Stimulated activated CD4-positive, alpha-beta T cell treated with anti-CD3 and anti-CD28 coated beads, Interleukin-1b, Interleukin-23, amount 100 ng/mL, for 4 hours (primary cell): ENCODE measurements at regions not wholly inside any gene's neighbourhood (a gene's known extent, or its start where the extent isn't known, plus 50 kb on each side); places are given as distances from the start of the nearest gene placed in this dataset.
"Not testable (repeated sequence)": the region's sequence is repeated elsewhere in the genome, so short reads cannot be mapped to it uniquely, and the experiment has no call there.

Source experiments
- DNase-seq, 2 donors: peaks; one replicate each; pipeline ENCODE4 v3.0.0-alpha.2; 2020; ENCODE audit warnings: low read depth in 2 of 2

DNA sequence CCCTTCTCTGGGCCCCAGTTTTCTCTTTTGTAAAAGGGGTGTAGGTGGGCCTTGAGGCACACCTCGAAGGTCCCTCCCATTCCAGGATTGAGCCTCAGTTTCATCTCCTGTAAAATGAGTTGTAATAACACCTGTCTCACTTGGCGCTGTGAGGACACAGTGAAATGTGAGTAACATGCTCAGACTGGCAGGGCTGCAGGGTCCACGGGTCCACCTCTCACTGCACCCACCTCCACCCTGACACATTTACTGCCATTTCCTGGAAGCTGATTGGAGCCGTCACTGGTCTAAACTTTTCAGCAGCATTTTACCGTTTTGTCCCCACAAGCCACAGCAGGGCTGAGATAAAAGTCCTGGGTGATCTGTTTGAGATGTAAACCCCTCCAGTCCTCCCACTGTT is 398.0 kb downstream of the PTPRU start:
- DNase-seq, result no peak

DNA sequence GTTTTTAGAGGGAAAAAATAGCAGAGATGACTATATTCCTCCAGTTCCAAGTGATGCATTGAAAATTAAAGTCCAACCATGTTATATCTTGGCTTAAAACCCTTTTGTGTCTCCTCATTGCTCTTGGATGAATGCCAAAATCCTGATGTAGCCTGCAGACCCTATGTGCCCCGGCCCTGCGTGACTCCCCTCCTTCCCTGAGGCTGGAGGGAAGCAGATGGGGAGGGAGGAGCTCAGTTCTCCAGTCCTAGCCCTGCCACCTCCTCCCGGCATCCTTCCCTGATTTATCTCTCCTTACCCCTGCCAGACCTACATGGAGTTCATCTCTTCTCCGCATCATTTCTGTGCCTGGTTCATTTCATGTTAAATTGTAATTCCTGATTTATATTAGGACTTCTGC is 397.4 kb downstream of the PTPRU start:
- no peak for DNase-seq

DNA sequence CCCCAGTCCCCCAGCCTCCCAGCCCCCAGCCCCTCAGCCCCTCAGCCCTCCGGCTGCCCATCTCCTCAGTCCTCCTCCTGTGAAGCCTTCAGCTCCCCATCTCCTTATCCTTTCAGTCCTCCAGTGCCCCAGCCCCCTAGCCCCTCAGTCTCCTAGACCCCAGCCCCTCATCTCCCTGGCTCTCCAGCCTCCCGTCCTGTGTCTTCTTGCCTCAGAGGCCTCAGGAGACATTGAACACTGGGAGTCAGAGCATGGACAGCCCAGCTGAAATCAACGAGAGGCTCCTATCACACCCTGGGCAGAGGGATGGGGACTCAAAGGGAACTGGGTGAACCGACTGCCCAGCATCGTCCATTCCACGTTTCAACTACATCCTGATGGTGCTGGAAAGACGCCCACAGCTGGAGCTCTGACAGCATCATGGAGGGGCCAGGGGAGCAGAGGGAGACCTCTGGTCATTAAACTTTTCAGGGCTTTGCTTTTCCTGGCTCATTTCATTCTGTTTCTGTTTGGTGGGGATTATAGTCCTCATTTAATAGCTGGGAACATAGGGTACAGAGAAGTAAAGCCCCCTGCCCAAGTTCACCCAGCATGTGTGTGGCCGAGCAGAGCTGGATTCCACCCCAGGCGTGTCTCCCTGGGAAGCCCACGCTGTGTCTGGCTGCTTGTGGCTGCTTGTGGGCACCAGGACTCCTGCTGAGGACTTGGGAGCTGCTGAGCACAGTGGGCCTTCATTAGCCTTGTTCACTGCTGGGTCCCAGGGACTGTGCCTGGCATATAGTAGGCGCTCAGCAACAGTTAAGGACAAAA is 396.7 kb downstream of the PTPRU start:
- DNase-seq, result no peak

DNA sequence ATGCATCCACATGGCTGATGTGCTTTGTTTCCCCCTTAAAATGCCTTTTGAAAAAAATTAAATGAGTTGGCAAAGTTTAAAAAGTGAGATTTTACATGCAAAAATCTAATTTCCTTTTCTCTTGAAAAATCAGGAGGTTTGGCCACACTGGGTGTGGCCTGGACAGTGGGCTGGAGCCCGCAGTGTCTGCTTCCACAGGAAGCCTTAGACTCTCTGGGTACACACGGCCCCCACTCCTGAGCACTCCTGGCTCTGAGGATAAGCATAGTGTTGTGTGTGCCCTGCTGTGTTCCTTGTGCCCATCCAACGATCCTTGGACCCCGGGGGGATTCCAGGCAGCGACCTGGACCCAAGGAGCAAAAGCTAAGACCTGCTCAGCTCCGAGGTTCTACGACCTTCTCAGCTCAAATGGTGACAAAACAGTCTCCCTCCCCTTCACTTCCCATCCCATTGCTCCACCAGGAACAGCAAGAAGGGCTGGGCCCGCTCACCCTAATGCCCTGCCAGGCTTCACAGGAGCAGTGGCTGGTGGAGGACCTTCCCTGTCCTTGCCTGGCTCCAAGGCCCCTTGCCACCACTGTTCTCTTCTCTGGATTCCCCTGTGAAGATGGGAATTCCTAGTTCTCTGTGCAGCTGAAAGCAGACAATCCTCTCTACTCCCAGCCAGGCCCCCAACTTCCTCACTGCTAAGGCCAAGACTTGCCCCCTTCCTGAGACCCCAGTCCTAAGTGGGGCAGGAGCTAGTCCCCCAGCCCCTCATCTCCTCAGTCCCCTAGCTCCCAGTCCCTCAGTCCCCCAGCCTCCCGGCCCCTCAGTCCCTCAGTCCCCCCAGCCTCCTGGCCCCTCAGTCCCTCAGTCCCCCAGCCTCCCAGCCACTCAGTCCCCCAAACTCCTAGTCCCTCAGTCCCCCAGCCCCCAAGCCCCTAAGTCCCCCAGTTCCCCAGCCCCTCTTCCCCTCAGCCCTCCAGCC is 395.8 kb downstream of the PTPRU start:
- DNase-seq, result no peak

DNA sequence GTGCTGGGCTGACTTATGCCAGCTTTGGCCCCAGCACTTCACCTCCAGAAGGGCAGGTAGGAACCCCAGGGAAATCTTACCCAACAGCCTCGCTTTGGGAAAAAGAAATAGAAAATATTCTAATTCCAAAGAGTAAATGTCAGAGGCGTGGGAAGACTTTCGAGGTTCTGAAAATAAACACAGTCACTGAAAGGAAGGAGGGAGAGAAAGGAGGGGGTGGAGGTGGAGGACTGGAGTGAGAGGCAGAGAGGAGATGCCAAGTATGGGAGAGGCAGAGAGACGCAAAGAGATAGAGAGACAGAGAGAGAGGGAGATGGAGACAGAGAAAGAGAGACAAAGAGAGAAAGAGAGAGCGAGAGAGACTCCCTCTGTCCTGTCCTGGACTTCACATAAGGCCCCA is 395.0 kb downstream of the PTPRU start:
- no peak for DNase-seq

DNA sequence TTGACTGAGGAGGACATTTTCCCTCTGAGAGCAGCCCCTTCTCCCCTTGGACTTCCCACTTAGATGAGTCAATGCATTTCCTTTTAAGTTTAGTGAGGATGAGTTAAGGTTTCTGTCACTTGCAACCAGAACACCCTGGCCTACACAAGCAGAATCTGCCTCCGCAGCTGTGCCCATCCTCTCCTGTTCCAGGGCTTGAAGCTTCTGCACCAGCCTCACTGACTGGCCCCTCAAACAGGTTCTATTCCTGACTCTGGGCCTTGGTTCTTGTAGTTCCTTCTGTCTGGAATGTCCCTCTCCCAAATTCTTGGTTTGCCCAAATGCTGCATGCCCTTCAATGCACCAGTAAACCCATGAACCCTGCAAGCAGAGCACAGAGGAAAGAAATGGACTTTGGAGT is 394.4 kb downstream of the PTPRU start:
- DNase-seq, result no peak

DNA sequence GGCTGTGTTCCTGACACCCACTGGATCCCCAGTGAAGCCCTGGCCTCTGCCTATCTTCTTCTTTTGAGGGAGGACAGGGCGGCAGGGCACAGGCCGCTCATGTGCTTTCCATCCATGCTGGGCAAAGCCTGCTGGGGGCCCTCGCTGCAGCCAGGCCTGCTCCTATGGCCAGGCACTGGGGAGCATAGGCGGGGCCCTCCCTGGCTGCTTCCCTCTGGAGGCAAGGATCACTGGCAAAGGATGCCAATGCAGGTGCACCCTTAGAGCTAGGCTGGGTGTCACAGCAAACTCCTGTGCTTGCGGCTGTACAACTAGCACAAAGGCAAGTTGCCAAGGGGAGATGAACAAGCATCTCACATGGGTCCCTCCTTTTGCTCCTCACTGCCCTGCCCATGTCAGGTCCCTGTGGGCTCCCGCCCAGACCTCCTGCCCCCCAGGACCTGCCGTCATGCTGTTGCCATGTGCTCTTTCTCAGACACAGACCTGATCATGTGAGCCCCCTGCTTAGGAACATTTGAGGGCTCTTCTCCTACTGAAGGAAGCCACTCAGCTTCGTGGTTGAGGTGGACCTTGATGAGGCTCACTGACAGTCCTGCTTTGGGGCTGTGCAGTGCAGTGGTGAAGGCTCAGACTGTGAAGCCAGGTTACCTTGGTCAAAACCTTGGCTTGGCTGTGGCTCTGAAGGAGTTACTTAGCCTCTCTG is 393.6 kb downstream of the PTPRU start:
- DNase-seq, result no peak

DNA sequence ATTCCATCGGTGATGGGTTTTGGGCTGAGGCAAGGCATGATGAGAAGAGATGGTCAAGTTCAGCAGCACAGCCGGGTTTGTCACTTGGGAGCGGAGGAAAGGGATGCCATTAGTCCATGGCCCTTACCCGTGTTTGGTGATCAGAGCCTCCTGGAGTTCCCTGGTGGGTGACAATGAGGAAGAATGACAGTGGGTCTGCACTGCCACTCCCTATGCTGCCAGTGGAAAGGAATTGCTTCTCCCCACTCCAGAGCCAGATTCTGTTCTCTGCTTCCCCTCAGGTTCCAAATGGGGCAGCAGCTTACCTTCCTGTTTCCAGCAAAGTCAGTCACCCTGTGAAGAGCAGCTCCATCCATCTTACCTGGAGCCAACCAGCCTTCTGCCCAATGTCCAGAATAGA is 393.1 kb downstream of the PTPRU start:
- DNase-seq, result no peak

DNA sequence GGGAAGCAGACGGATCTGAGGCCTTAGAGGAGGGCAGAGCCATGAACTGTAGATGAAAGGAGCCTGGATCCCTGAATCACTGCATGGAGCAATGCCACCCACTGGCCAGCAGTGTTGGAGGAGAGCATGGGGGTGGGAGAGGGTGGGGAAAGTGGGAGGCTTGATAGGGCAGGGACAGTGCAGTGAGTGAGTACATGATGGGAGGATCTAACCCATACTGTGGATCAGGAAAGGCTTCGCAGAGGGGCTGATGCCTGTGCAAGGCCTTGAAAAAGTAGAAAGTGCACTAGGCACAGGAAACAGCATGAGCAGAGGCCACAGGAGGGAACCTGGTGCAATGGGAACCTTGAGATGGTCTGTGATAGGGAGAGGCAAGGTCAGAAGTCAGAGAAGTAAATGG is 391.9 kb downstream of the PTPRU start:
- no peak for DNase-seq

DNA sequence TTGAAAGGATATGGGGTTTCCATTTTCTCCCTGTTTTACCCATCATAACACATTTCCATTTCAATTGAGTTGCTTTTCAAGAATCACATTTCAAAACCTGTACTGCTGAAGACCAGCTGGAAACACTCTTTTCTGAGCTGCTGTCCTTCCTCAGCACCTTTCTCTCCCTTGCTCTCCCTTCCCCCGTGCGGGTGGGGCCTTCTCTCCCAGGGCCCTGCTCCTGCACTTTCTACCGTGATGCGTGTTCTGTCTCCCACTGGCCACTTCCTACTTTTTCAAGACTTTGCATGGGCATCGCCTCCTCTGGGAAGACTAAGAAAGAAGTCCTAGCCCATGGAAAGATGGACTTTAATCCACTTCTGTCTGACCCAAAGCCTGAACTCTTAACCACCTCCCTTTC is 390.4 kb downstream of the PTPRU start:
- no peak for DNase-seq

DNA sequence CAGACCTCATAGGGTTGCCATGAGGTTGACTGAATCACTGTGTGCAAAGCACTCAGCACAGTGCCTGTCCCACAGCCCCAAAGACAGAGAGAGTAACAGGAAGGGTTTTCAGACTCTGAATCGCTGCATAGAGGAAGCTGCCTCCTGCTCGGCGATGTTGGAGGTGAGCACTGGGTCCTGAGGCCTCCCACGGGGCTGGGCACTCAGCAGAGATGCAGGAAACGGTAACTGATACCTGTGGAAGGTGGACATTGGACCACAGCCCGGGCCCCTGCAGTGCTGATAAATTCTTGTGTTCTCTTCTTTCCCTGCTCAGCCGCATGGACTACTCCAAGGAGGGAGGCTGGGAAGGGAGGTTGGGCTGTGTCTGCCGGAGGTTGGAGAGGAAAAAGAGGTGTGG is 389.7 kb downstream of the PTPRU start:
- DNase-seq, result no peak

DNA sequence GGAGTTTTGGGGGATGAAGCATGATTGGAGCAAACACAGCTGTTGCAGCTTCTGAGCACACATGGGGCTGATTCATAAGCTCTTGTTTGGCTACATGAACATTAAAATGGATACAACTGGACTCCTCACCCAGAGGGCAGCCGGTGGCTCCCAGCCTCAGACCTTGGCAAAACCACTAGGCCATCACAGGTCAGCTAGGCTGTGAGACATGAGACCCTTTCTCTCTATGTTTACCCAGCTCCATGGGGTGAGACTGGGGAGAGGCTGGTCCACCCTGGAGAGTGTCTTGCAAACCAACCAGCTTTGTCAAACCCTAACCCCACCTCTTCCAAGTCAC is 388.7 kb downstream of the PTPRU start:
- DNase-seq, result no peak

DNA sequence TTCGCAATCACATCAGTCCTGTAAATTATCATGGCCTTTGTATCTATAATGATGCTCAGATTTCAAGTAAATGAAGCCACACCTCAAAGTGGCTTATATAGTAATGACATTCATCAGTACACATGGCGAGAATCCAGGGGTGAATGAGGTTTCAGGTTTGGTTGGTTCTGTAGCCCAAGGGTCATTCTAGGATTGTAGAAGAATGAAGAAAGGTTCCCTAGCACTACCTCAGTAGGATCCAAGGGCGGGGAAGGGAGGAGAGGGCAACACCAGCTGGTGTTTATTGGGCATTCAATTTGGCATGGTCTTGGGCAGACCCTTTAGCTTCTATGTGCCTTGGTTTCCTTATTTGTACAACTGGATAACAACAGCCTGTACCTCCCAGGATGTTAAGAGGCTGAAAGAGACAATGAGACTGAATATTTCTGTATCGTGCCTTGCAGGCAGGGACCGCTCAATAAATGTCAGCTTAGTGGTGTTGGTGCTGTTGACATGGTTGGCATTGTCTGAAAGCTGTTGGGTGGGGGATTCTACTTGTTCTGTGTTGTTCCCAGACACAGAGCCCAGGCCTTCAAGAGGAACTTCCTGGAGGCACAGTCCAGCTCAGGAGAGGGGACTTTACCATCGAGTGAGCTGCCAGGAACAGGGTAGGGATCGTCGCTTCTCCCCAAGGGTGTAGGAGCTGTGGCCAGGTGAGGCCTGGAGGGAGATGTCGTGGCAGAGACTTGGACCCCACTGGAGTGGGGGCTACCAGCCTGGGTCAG is 388.2 kb downstream of the PTPRU start:
- DNase-seq, result no peak

DNA sequence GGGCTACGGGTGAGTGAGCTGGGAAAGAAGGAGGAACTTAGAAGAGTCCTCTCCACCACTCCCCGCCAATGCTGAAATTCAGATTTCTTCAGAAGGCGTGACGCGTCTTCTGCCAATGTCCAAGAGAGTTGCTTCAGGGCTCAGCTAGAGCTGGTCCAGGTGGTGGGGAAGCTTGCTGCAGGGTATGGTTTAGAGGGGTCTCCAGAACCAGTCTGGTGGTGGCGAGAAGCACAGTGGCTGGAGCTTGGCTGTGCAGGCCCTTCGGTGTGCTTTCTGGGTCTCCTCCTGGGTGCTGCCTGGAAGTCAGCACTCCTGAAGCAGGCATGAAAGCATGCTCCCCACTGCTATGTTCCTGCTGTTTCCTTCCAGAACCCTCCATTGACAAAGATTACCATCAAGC is 387.2 kb downstream of the PTPRU start:
- DNase-seq, result no peak

DNA sequence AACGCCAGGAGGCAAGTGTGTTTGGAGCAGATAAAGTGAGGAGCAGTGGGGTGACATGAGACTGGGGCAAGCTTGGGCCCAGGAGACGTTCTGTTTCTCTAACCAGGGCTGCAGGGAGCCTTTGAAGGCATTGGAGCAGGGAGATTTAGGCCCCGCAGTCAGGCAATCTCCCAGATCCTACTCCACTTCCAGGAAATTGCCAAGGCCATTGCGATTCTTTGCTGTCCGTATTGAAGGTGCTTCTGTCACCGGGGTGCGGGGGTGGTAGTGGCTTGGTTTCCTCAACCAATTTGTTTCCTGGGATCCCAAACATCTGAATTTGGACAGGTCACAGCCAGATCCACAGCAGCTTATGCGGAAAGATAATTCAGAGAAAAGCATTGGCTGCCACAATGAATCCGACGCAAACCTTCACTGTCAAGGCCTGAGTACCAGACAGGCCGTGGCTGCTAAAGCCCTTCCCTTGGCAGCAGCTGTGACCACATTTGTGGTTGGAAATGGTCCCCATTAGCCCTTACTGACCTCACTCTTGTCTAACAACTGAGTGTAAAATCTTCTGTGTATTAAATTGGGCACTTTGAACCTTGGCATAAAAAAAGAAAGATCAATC is 385.6 kb downstream of the PTPRU start:
- DNase-seq, result no peak

DNA sequence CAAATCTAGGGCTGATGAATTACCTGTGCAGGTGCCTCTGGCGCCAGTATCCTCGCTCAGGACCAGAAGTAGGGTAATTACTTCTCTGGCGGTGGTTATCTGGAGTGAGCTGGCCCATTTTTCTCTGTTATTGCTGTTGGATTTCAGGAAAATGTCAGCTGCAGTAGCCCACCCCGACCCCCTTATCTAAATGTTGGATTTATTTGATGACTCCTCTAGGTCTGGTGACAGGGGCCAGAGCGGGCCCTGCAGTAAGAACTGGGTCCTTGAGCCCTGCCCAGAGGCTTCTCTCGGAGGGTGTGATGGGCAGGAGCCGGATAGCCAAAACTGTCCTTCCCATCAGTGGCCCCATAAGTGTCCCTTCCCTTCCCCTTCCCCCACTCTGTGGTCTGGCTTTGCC is 384.3 kb downstream of the PTPRU start:
- no peak for DNase-seq

DNA sequence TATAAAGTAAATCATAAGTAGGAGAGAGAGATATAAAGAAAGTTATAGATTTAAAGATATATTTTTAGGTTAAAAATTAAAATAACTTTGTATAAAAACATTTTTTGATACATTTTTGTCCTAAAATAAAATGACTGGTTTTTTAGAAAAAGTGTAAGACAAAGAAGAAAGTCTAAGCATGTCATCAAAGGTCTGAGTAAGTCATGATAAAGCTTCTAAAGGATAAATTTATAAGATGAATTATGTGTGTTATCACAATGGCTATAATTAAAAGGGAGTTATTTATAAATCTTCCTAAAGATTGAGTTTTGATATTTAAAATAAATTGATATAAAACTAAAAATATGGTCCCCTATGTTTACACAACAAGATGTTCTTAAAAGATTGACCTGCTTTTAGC is 370.9 kb downstream of the PTPRU start:
- DNase-seq, result no peak

DNA sequence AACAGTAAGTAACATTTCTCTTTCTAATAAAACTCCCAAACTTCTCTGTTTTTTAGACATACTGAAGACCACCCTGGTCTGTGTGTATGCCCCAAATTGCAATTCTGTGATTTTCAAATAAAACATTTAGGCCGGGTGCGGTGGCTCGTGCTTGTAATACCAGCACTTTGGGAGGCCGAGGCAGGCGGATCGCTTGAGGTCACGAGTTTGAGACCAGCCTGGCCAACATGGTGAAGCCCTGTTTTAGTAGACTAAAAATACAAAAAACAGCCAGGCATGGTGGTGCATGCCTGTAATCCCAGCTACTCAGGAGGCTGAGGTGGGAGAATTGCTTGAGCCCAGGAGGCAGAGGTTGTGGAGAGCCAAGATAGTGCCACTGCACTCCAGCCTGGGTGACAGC is 368.5 kb downstream of the PTPRU start:
- DNase-seq, result not testable (repeated sequence)

DNA sequence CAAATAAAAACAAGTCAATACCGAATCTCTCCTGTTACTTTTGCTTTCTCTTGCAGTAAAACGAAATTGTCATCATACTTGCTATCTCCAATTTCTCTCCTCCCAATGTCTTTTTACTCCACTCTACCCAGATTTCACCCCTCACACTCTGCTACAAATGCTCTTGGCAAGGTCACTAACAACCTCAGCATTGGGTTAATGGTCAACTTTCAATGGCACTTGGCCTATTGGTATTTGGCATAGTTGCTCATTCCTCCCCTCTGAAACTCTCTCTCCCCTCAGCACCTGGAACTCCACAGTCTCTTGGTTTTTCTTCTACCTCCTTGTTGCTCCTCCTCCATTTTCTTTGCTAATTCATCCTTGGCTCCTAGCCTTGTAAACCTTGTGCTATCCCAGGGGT is 367.3 kb downstream of the PTPRU start:
- DNase-seq, result no peak

DNA sequence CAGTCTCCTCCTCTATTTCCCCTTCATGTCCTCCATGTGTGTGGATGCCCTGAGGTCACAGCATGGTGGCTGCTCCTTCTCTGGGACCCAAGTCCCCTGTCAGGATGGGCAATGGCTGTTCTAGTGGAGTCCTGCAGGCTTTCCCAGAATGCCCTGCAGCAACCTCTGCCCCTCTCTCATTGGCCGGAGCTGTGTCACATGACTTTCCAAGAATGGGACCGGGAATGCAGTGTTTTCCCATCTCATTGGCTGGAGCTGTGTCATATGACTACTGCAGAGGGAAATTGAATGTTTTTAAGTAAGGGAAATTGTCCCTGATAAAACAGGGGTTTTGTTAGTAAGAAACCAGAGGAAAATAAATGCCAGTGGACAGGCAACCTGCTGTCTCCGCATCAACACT is 365.9 kb downstream of the PTPRU start:
- no peak for DNase-seq

DNA sequence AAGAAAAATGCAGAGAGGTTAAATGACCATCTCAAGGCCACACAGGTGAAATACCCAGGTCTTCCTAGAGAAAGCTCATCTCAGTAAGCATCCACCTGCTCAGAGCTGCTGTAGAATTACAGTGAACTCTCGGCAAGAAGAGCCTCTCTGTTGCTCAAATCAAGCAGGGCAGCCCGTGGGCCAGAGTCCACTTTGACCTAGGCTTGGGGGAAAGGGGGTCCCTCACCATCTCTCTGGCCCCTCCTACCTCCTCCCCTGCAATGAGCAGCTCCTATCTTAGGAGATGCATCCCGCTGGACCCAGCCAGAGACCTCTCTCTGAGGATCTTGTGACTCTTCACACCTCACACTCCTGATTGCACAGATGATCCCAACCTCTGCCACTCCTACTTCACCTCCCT is 364.7 kb downstream of the PTPRU start:
- no peak for DNase-seq
